Esophagus (tissue), 2 donors: ENCODE measurements at regions not wholly inside any gene's neighbourhood (a gene's known extent, or its start where the extent isn't known, plus 50 kb on each side); places are given as distances from the start of the nearest gene placed in this dataset.

Source experiments
- H3K27ac ChIP-seq, 2 donors: one replicate each; pipeline ENCODE4 v1.5.1; 2013; ENCODE audit warnings: low read depth in 2 of 2, mild to moderate bottlenecking in 2 of 2, inconsistent platforms in 1 of 2, low read length in 1 of 2, moderate library complexity in 1 of 2
- H3K27me3 ChIP-seq, 2 donors: one replicate each; pipeline ENCODE4 v1.6.1; 2013; ENCODE audit warnings: low read length in 2 of 2, control low read depth in 1 of 2, mild to moderate bottlenecking in 1 of 2; ENCODE audit not compliant: insufficient read depth in 2 of 2, control insufficient read depth in 1 of 2
- H3K36me3 ChIP-seq, 2 donors: one replicate each; pipeline ENCODE4 v1.6.1; 2013; ENCODE audit warnings: low read length in 1 of 2; ENCODE audit not compliant: control insufficient read depth in 2 of 2, insufficient read depth in 2 of 2
- H3K4me1 ChIP-seq, 2 donors: one replicate each; pipeline ENCODE4 v1.6.1; 2013; ENCODE audit warnings: low read length in 1 of 2; ENCODE audit not compliant: control insufficient read depth in 2 of 2, insufficient read depth in 2 of 2
- H3K4me3 ChIP-seq, 2 donors: one replicate each; pipeline ENCODE4 v1.5.1; 2013; ENCODE audit warnings: low read length in 2 of 2, mild to moderate bottlenecking in 2 of 2, low read depth in 1 of 2, moderate library complexity in 1 of 2
- H3K9me3 ChIP-seq, 2 donors: one replicate each; pipeline ENCODE4 v1.6.1; 2013; ENCODE audit warnings: mild to moderate bottlenecking in 2 of 2, low read depth in 1 of 2, low read length in 1 of 2, moderate library complexity in 1 of 2; ENCODE audit not compliant: control insufficient read depth in 2 of 2, insufficient read depth in 1 of 2
- WGBS, 2 donors: extraction: QIAGEN DNeasy Blood & Tissue Kit; methylation state at CpG; one replicate each; pipeline ENCODE4 v1.1.7; 2013; 5-methylcytosine and 5-hydroxymethylcytosine counted together
- donor health status: healthy with polysubstance abuse.
- donor health status: Bipolar disorder and iron deficiency.

GRCh38 chr2:66702301-66702700 lies 267.4 kb downstream of the MEIS1 start:
- 61 to 74% methylated on average over 6 of the region's 6 CpGs for WGBS, 2 donors
- Histone ChIP-seq H3K27me3 (no peaks in the 10 kb centered on the region), H3K4me1 (no peaks in the 10 kb centered on the region), H3K36me3 (no peaks in the 10 kb centered on the region), H3K9me3 (no peaks in the 10 kb centered on the region), H3K4me3 (no peak overlapping the region), H3K27ac (no peak overlapping the region)

GRCh38 chr2:66704786-66705185 lies 269.9 kb downstream of the MEIS1 start:
- H3K27ac ChIP-seq = no peak overlapping the region
- H3K36me3 ChIP-seq = no peaks in the 10 kb centered on the region
- H3K27me3 ChIP-seq = no peaks in the 10 kb centered on the region
- no peaks in the 10 kb centered on the region for H3K4me1 ChIP-seq
- no peaks in the 10 kb centered on the region for H3K9me3 ChIP-seq
- H3K4me3 ChIP-seq = no peak overlapping the region

- WGBS, 2 donors = 84 to 88% methylated on average over 1 of the region's 1 CpG
- no peak overlapping the region for H3K4me3 ChIP-seq
- H3K4me1 ChIP-seq = no peaks in the 10 kb centered on the region
- no peak overlapping the region for H3K27ac ChIP-seq
- no peaks in the 10 kb centered on the region for H3K27me3 ChIP-seq
- no peaks in the 10 kb centered on the region for H3K36me3 ChIP-seq
- no peaks in the 10 kb centered on the region for H3K9me3 ChIP-seq
Measured at GRCh38 chr2:66714610-66715009, 279.7 kb downstream of the MEIS1 start.

DNA sequence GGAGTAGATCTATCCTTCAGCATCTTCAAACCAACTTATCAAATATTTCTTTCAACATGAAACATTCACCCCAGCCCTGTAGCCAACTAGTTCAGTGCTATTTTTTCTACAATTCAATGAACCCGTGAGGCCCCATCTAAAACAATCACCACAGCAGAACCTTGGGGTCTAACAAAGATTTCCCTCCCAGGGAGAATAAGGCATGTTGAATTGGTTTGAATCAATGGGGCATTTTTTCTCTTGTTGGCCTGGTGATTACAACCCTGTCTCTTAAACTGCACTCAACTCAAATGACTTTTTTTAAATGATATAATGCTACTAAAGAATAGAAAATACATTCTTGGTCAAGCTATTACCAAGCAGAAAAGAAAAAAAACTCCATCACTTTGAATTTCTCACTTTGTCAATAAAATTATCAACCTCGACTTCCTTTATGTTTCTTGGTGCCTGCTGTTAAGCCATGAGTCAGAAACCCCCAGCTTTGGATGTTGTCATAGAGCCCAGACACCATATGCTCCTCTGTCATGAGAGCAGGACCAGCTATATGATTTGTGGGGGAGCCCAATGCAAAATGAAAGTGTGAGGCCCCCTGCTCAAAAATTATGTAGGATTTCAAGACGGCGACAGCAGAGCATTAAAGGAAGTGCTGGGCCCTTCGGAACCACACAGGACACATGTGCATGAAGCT lies 282.4 kb downstream of the MEIS1 start:
- H3K4me3 ChIP-seq = no peak overlapping the region
- no peaks in the 10 kb centered on the region for H3K4me1 ChIP-seq
- H3K36me3 ChIP-seq = no peaks in the 10 kb centered on the region
- 67 to 72% methylated on average over 5 of the region's 5 CpGs for WGBS, 2 donors
- no peak overlapping the region for H3K27ac ChIP-seq
- no peaks in the 10 kb centered on the region for H3K9me3 ChIP-seq
- H3K27me3 ChIP-seq = no peaks in the 10 kb centered on the region

DNA sequence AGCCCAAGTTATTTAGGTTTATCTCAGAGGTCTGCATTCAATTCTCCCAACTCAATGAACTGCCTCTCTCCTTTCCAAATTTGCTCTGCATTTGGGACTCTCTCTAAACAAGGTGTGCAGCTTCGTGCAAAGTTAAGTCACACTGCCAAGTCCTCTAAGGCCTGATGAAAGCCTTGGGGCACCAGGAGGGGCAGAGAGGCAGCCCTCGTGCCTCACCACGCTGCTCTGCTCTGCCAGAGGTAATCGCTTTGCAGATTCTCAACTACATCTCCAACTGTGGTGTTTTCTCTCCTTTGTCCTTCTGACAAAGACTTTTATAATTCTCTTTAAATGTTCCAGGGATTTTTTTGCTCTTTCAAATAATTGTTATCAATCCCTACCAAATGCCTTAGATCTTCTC lies 283.0 kb downstream of the MEIS1 start:
- Histone ChIP-seq H3K27me3 (no peaks in the 10 kb centered on the region), H3K9me3 (no peaks in the 10 kb centered on the region), H3K4me1 (no peaks in the 10 kb centered on the region), H3K27ac (no peak overlapping the region), H3K36me3 (no peaks in the 10 kb centered on the region), H3K4me3 (no peak overlapping the region)
- WGBS, 2 donors = 64 to 86% methylated on average over 4 of the region's 4 CpGs

GRCh38 chr2:66721776-66722175 lies 286.9 kb downstream of the MEIS1 start:
- Histone ChIP-seq H3K27ac (no peak overlapping the region), H3K9me3 (no peaks in the 10 kb centered on the region), H3K27me3 (no peaks in the 10 kb centered on the region), H3K4me3 (no peak overlapping the region), H3K36me3 (no peaks in the 10 kb centered on the region), H3K4me1 (no peaks in the 10 kb centered on the region)
- 46 to 68% methylated on average over 1 of the region's 1 CpG for WGBS, 2 donors

GRCh38 chr2:66724241-66724640 lies 289.3 kb downstream of the MEIS1 start:
- H3K27me3 ChIP-seq = no peaks in the 10 kb centered on the region
- H3K36me3 ChIP-seq = no peaks in the 10 kb centered on the region
- H3K4me1 ChIP-seq = no peaks in the 10 kb centered on the region
- 78% methylated on average over 6 of the region's 6 CpGs for WGBS, 2 donors
- H3K9me3 ChIP-seq = no peaks in the 10 kb centered on the region
- no peak overlapping the region for H3K27ac ChIP-seq
- H3K4me3 ChIP-seq = no peak overlapping the region

GRCh38 chr2:66729416-66730330 lies 294.7 kb downstream of the MEIS1 start:
- H3K27me3 ChIP-seq = no peaks in the 10 kb centered on the region

GRCh38 chr2:66730441-66730840 lies 295.5 kb downstream of the MEIS1 start:
- no peaks in the 10 kb centered on the region for H3K36me3 ChIP-seq
- no peak overlapping the region for H3K4me3 ChIP-seq
- WGBS, 2 donors = 60 to 71% methylated on average over 6 of the region's 6 CpGs

More at GRCh38 chr2:66729416-66730330, 294.7 kb downstream of the MEIS1 start:
- Histone ChIP-seq H3K4me3 (no peak overlapping the region), H3K9me3 (no peaks in the 10 kb centered on the region), H3K4me1 (peaks cover 0 to 3% of the 10 kb centered on the region in 2 donors), H3K36me3 (no peaks in the 10 kb centered on the region), H3K27ac (peak overlapping the region in 1 of 2 donors; percentile 67)
- 44 to 58% methylated on average over 6 of the region's 6 CpGs for WGBS, 2 donors

More at GRCh38 chr2:66730441-66730840, 295.5 kb downstream of the MEIS1 start:
- Histone ChIP-seq H3K27me3 (no peaks in the 10 kb centered on the region), H3K27ac (no peak overlapping the region), H3K9me3 (no peaks in the 10 kb centered on the region), H3K4me1 (peaks cover 0 to 3% of the 10 kb centered on the region in 2 donors)
